ENCODE measurements at regions not wholly inside any gene's neighbourhood (a gene's known extent, or its start where the extent isn't known, plus 50 kb on each side); places are given as distances from the start of the nearest gene placed in this dataset.

DNA sequence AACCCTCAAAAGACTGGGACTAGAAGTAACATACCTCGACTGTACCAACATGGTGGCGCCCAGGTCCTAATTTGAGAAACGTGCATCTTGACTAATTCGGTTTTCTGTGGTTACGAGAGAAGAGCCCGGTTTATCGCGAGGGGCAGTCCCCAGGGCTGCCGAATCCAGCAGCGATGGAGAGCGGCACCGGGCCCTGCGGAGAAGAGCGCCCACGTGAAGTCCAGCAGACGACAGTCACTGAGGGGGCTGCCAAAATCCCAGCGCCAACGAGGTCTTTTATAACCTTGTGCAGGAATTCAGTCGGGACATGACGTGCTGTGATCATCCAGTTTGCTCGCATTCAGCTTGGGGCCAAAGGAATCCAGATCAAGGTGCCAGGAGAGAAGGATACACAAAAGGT, 187.5 kb upstream of the SLITRK2 start:
- no peak for DNase-seq
- TF ChIP-seq SMC3 (IDR thresholded peaks at IDR 0.05; ENCODE audit: low read depth, low read length): no peak
- no peak for TF ChIP-seq POLR2A (IDR thresholded peaks at IDR 0.05; ENCODE audit: low read depth, low read length)
- no peak for TF ChIP-seq MXI1 (IDR thresholded peaks at IDR 0.05; ENCODE audit: borderline replicate concordance, low read depth, low read length)
- no peak for TF ChIP-seq BHLHE40 (IDR thresholded peaks at IDR 0.05; ENCODE audit: low read depth, low read length)
- no peak for TF ChIP-seq RCOR1 (IDR thresholded peaks at IDR 0.05; ENCODE audit: insufficient replicate concordance, low read length)
- TF ChIP-seq CEBPB (IDR thresholded peaks at IDR 0.05; ENCODE audit: low read depth, low read length): no peak
- no peak for TF ChIP-seq RAD21 (IDR thresholded peaks at IDR 0.05; ENCODE audit: low read length)
- TF ChIP-seq, protein P1, sequence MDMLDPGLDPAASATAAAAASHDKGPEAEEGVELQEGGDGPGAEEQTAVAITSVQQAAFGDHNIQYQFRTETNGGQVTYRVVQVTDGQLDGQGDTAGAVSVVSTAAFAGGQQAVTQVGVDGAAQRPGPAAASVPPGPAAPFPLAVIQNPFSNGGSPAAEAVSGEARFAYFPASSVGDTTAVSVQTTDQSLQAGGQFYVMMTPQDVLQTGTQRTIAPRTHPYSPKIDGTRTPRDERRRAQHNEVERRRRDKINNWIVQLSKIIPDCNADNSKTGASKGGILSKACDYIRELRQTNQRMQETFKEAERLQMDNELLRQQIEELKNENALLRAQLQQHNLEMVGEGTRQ (IDR thresholded peaks at IDR 0.05; ENCODE audit: low read depth, low read length): no peak
- TF ChIP-seq RFX5 (IDR thresholded peaks at IDR 0.05; ENCODE audit: low read depth, low read length): no peak
- TF ChIP-seq MAZ (IDR thresholded peaks at IDR 0.05; ENCODE audit: borderline replicate concordance, low read depth, low read length): no peak
- no peak for TF ChIP-seq FOS (IDR thresholded peaks at IDR 0.05; ENCODE audit: low read depth, low read length)
- no peak for TF ChIP-seq CHD1 (IDR thresholded peaks at IDR 0.05; ENCODE audit: low read depth, low read length)
- TF ChIP-seq, protein P2, sequence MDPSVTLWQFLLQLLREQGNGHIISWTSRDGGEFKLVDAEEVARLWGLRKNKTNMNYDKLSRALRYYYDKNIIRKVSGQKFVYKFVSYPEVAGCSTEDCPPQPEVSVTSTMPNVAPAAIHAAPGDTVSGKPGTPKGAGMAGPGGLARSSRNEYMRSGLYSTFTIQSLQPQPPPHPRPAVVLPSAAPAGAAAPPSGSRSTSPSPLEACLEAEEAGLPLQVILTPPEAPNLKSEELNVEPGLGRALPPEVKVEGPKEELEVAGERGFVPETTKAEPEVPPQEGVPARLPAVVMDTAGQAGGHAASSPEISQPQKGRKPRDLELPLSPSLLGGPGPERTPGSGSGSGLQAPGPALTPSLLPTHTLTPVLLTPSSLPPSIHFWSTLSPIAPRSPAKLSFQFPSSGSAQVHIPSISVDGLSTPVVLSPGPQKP (IDR thresholded peaks at IDR 0.05; ENCODE audit: borderline replicate concordance, low read depth, low read length): no peak
- no peak for TF ChIP-seq NFE2L2 (IDR thresholded peaks at IDR 0.05; ENCODE audit: low read depth, low read length)
- TF ChIP-seq, protein P3, sequence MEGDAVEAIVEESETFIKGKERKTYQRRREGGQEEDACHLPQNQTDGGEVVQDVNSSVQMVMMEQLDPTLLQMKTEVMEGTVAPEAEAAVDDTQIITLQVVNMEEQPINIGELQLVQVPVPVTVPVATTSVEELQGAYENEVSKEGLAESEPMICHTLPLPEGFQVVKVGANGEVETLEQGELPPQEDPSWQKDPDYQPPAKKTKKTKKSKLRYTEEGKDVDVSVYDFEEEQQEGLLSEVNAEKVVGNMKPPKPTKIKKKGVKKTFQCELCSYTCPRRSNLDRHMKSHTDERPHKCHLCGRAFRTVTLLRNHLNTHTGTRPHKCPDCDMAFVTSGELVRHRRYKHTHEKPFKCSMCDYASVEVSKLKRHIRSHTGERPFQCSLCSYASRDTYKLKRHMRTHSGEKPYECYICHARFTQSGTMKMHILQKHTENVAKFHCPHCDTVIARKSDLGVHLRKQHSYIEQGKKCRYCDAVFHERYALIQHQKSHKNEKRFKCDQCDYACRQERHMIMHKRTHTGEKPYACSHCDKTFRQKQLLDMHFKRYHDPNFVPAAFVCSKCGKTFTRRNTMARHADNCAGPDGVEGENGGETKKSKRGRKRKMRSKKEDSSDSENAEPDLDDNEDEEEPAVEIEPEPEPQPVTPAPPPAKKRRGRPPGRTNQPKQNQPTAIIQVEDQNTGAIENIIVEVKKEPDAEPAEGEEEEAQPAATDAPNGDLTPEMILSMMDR (conservative IDR thresholded peaks at IDR 0.05; ENCODE audit: low read depth, low read length): no peak
- H2AFZ ChIP-seq (replicated peaks; ENCODE audit: low read length, poor library complexity): no peak overlapping the region
- H3K56ac ChIP-seq (ENCODE audit: extremely low read depth, insufficient read depth, low read length): no peak overlapping the region
- POLR2A ChIA-PET (ENCODE audit: unreplicated experiment): no interaction called here
- no peak overlapping the region for H2BK20ac ChIP-seq (ENCODE audit: low read depth, low read length)
- H3K27me3 ChIP-seq (ENCODE audit: control insufficient read depth, insufficient read depth, low read length): no peaks in the 10 kb centered on the region
- H2BK15ac ChIP-seq (ENCODE audit: low read depth, low read length): no peak overlapping the region
- peaks cover 17% of the 10 kb centered on the region; the same call in 1 of the 2 replicates for H3K9me3 ChIP-seq (ENCODE audit: control insufficient read depth, insufficient read depth, low read length)
- no peaks in the 10 kb centered on the region for H3K36me3 ChIP-seq (ENCODE audit: control insufficient read depth, insufficient read depth, low read length)
- no peaks in the 10 kb centered on the region for H3K9me1 ChIP-seq (ENCODE audit: insufficient read depth, low read length)
- H2AK5ac ChIP-seq (ENCODE audit: low read depth, low read length): no peak overlapping the region
- no peak overlapping the region for H3K9ac ChIP-seq (ENCODE audit: low read depth, low read length)
- in situ Hi-C loops (cut with MboI; ENCODE audit: low sequenced_read_pairs): no loop called here
- no peak overlapping the region for H3K23ac ChIP-seq (ENCODE audit: low read depth, low read length)
- no peak overlapping the region for H2BK5ac ChIP-seq (ENCODE audit: low read depth, low read length, poor library complexity, severe bottlenecking)
- H3K4me1 ChIP-seq (ENCODE audit: control insufficient read depth, insufficient read depth, low read length): no peaks in the 10 kb centered on the region
- H4K20me1 ChIP-seq (ENCODE audit: insufficient read depth, low read length): no peaks in the 10 kb centered on the region
- ATAC-seq (ENCODE audit: low read depth): no peak
- no peak overlapping the region for H3K4ac ChIP-seq (ENCODE audit: low read depth, low read length)
- no peak overlapping the region for H2BK120ac ChIP-seq (ENCODE audit: low read depth, low read length)
- H4K91ac ChIP-seq (ENCODE audit: insufficient read depth, low read depth, low read length): no peak overlapping the region
- no peak overlapping the region for H3K4me3 ChIP-seq (ENCODE audit: insufficient read depth, low read depth, low read length)
- no peak overlapping the region for H2AK9ac ChIP-seq (replicated peaks; ENCODE audit: low read depth, low read length, poor library complexity)
- intact Hi-C loops (cut with micrococcal nuclease): no loop called here
- 90% methylated on average over 10 of the region's 21 CpGs; no CpG with 5 or more reads in 1 of the 2 experiments for WGBS, 2 experiments (ENCODE audit: extremely low coverage in 2 of 2, insufficient read length in 1 of 2)
- no peak overlapping the region for H4K5ac ChIP-seq (ENCODE audit: low read depth, low read length)
- dilution Hi-C loops (cut with HindIII; ENCODE audit: low sequenced_read_pairs, unreplicated experiment): no loop called here
- H3K79me1 ChIP-seq (ENCODE audit: low read depth in 1 of 2, low read length in 2 of 2): no peaks in the 10 kb centered on the region
- no peak overlapping the region for H3K14ac ChIP-seq (replicated peaks; ENCODE audit: low read depth, low read length)
- H3K4me2 ChIP-seq (ENCODE audit: low read depth, low read length): no peak overlapping the region
- H3K27ac ChIP-seq (ENCODE audit: insufficient read depth, low read length): no peak overlapping the region
- CTCF ChIA-PET: no interaction called here
- H4K8ac ChIP-seq (ENCODE audit: low read depth in 2 of 2, low read length in 2 of 2): no peak overlapping the region
- no TSS peak for BruUV-seq (replicated peaks)
- H3K18ac ChIP-seq (ENCODE audit: low read depth, low read length): no peak overlapping the region

All from IMR-90 (cell line).